Right renal cortex interstitium (tissue), 3 donors: ENCODE measurements at regions not wholly inside any gene's neighbourhood (a gene's known extent, or its start where the extent isn't known, plus 50 kb on each side); places are given as distances from the start of the nearest gene placed in this dataset.

Experiments used
- DNase-seq, 3 donors: peaks; one replicate each; pipeline ENCODE4 v3.0.0-alpha.2; 2013; ENCODE audit warnings: low read depth in 3 of 3, low spot score in 2 of 3

- no peak for DNase-seq
Observed at GRCh38 chr15:37679627-37680026, 254.8 kb upstream of the TMCO5A start.

- no peak for DNase-seq
Observed at GRCh38 chr15:37682304-37682703, 252.1 kb upstream of the TMCO5A start.

- DNase-seq: no peak
Observed at GRCh38 chr15:37691911-37692310, 242.5 kb upstream of the TMCO5A start.

GRCh38 chr15:37693926-37694325, 240.5 kb upstream of the TMCO5A start:
- no peak for DNase-seq

- DNase-seq: no peak
Observed at GRCh38 chr15:37695719-37696118, 238.7 kb upstream of the TMCO5A start.

GRCh38 chr15:37698679-37699078, 235.8 kb upstream of the TMCO5A start:
- DNase-seq: no peak

- DNase-seq: no peak
Observed at GRCh38 chr15:37701230-37701629, 233.2 kb upstream of the TMCO5A start.

- DNase-seq: no peak
Observed at GRCh38 chr15:37709669-37710068, 224.8 kb upstream of the TMCO5A start.

GRCh38 chr15:37715101-37715500, 219.3 kb upstream of the TMCO5A start:
- DNase-seq: no peak

- DNase-seq: no peak
Observed at GRCh38 chr15:37720267-37720666, 214.2 kb upstream of the TMCO5A start.

GRCh38 chr15:37731146-37731746, 203.2 kb upstream of the TMCO5A start:
- no peak for DNase-seq

- DNase-seq: no peak
Observed at GRCh38 chr15:37733628-37734027, 200.8 kb upstream of the TMCO5A start.

GRCh38 chr15:37740623-37741141, 193.8 kb upstream of the TMCO5A start:
- DNase-seq: no peak

- no peak for DNase-seq
Observed at GRCh38 chr15:37743826-37744225, 190.6 kb upstream of the TMCO5A start.

- DNase-seq: no peak
Observed at GRCh38 chr15:37744521-37744920, 189.9 kb upstream of the TMCO5A start.

GRCh38 chr15:37751401-37751800, 183.0 kb upstream of the TMCO5A start:
- DNase-seq: no peak

GRCh38 chr15:37756407-37756806, 178.0 kb upstream of the TMCO5A start:
- DNase-seq: no peak

- DNase-seq: no peak
Observed at GRCh38 chr15:37758412-37758811, 176.0 kb upstream of the TMCO5A start.

- peak in 2 of 3 donors; percentile 5 to 12 for DNase-seq
Observed at GRCh38 chr15:37764733-37765191, 169.7 kb upstream of the TMCO5A start.

- DNase-seq: no peak
Observed at GRCh38 chr15:37765786-37766185, 168.7 kb upstream of the TMCO5A start.

- no peak for DNase-seq
Observed at GRCh38 chr15:37767841-37768455, 166.5 kb upstream of the TMCO5A start.

- DNase-seq: no peak
Observed at GRCh38 chr15:37771465-37771864, 163.0 kb upstream of the TMCO5A start.
